Type B pancreatic cell (in vitro differentiated cells): ENCODE measurements at regions not wholly inside any gene's neighbourhood (a gene's known extent, or its start where the extent isn't known, plus 50 kb on each side); places are given as distances from the start of the nearest gene placed in this dataset.
A peak's percentile ranks its signal among the peaks of the same experiment; 100 is the strongest.

Experiments
- DNase-seq: peaks from one replicate; pipeline ENCODE4 v3.0.0; 2021; ENCODE audit warnings: mixed read lengths; ENCODE audit not compliant: unreplicated experiment; ENCODE audit errors: extremely low spot score
- H3K27ac Mint-ChIP-seq: 2 replicates; pipeline ENCODE4 v1.8.0; 2021; ENCODE audit warnings: mild to moderate bottlenecking, mixed read lengths
- H3K27me3 Mint-ChIP-seq: 2 replicates; pipeline ENCODE4 v1.8.0; 2021; ENCODE audit warnings: mixed read lengths
- H3K36me3 Mint-ChIP-seq: 2 replicates; pipeline ENCODE4 v1.8.0; 2021; ENCODE audit warnings: mixed read lengths
- H3K4me1 Mint-ChIP-seq: one replicate; pipeline ENCODE4 v1.8.0; 2021; ENCODE audit warnings: mixed read lengths; ENCODE audit not compliant: unreplicated experiment
- H3K4me3 Mint-ChIP-seq: 2 replicates; pipeline ENCODE4 v1.8.0; 2021; ENCODE audit warnings: mild to moderate bottlenecking, mixed read lengths
- H3K9me3 Mint-ChIP-seq: 2 replicates; pipeline ENCODE4 v1.8.0; 2021; ENCODE audit warnings: mixed read lengths
- CTCF ChIP-seq: fragments of 200-600 bp; sonication (generic); conservative IDR thresholded peaks from 2 replicates; pipeline ENCODE4 v1.5.0; 2021; ENCODE audit warnings: antibody characterized with exemption, mild to moderate bottlenecking

- Mint-ChIP-seq H3K27ac (no peak overlapping the region), H3K4me1 (peaks cover 6% of the 10 kb centered on the region), H3K36me3 (peaks cover 4% of the 10 kb centered on the region), H3K9me3 (no peaks in the 10 kb centered on the region), H3K27me3 (peaks cover 84% of the 10 kb centered on the region), H3K4me3 (peak overlapping the region; percentile 70)
- no peak for DNase-seq
- no peak for TF ChIP-seq CTCF
Measured at GRCh38 chr19:30235946-30236345, 136.2 kb upstream of the ZNF536 start.

DNA sequence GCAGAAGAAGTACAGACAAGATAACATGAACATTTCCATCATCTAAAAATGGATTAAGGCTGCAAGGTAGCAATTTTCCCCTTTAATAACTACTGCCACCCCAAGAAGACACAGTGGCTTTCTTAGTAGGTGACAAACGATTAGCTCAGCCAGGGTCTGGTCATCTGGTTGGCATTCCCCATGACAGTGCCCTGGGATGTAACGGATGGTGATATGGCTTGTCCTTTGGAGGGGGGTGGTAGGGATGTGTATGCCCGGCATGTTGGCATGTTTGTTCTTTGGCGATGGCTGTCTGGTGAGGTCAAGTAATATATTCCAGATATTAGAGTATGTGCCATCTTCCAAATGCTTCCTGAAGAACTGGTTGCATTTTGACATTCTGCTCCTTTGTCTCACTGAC is 135.6 kb upstream of the ZNF536 start:
- no peak for TF ChIP-seq CTCF
- peaks cover 6% of the 10 kb centered on the region for H3K4me1 Mint-ChIP-seq
- no peak for DNase-seq
- H3K27me3 Mint-ChIP-seq, result peaks cover 84% of the 10 kb centered on the region
- H3K36me3 Mint-ChIP-seq, result peaks cover 4% of the 10 kb centered on the region
- H3K9me3 Mint-ChIP-seq, result no peaks in the 10 kb centered on the region
- no peak overlapping the region for H3K4me3 Mint-ChIP-seq
- no peak overlapping the region for H3K27ac Mint-ChIP-seq

GRCh38 chr19:30237140-30237539 is 135.0 kb upstream of the ZNF536 start:
- Mint-ChIP-seq H3K27ac (no peak overlapping the region), H3K27me3 (peaks cover 86% of the 10 kb centered on the region)

GRCh38 chr19:30240904-30241695 is 131.1 kb upstream of the ZNF536 start:
- H3K9me3 Mint-ChIP-seq, result no peaks in the 10 kb centered on the region
- peaks cover 70% of the 10 kb centered on the region for H3K27me3 Mint-ChIP-seq
- no peak for DNase-seq
- no peak overlapping the region for H3K4me3 Mint-ChIP-seq
- no peak overlapping the region for H3K27ac Mint-ChIP-seq
- no peak for TF ChIP-seq CTCF
- peaks cover 4% of the 10 kb centered on the region for H3K36me3 Mint-ChIP-seq
- peaks cover 1% of the 10 kb centered on the region for H3K4me1 Mint-ChIP-seq

More at GRCh38 chr19:30237140-30237539, 135.0 kb upstream of the ZNF536 start:
- DNase-seq, result no peak
- H3K4me1 Mint-ChIP-seq, result peaks cover 6% of the 10 kb centered on the region
- H3K36me3 Mint-ChIP-seq, result peaks cover 4% of the 10 kb centered on the region
- TF ChIP-seq CTCF, result no peak
- no peak overlapping the region for H3K4me3 Mint-ChIP-seq
- no peaks in the 10 kb centered on the region for H3K9me3 Mint-ChIP-seq

GRCh38 chr19:30244533-30244932 is 127.7 kb upstream of the ZNF536 start:
- Mint-ChIP-seq H3K27me3 (peaks cover 53% of the 10 kb centered on the region), H3K9me3 (no peaks in the 10 kb centered on the region), H3K27ac (no peak overlapping the region), H3K36me3 (no peaks in the 10 kb centered on the region), H3K4me1 (no peaks in the 10 kb centered on the region), H3K4me3 (no peak overlapping the region)
- no peak for DNase-seq
- no peak for TF ChIP-seq CTCF
